Hepatocyte (in vitro differentiated cells): ENCODE measurements at regions not wholly inside any gene's neighbourhood (a gene's known extent, or its start where the extent isn't known, plus 50 kb on each side); places are given as distances from the start of the nearest gene placed in this dataset.
"Not testable (repeated sequence)": the region's sequence is repeated elsewhere in the genome, so short reads cannot be mapped to it uniquely, and the experiment has no call there.

ENCODE experiments used
- DNase-seq: peaks from one replicate; pipeline ENCODE4 v3.0.0-alpha.2; 2016; ENCODE audit warnings: low spot score
- H2AFZ ChIP-seq: fragments of 200-600 bp; sonication (generic); 2 replicates; pipeline ENCODE4 v1.6.0; 2016; ENCODE audit warnings: antibody characterized with exemption, mild to moderate bottlenecking
- H3K27ac ChIP-seq: fragments of 200-600 bp; sonication (generic); 2 replicates; pipeline ENCODE4 v1.5.1; 2016; ENCODE audit warnings: mild to moderate bottlenecking
- H3K27me3 ChIP-seq: fragments of 200-600 bp; sonication (generic); 2 replicates; pipeline ENCODE4 v1.6.1; 2016
- H3K36me3 ChIP-seq: fragments of 200-600 bp; sonication (generic); replicated peaks from 2 replicates; pipeline ENCODE4 v1.5.1; 2016; ENCODE audit warnings: low read depth; ENCODE audit not compliant: insufficient read depth
- H3K4me1 ChIP-seq: fragments of 200-600 bp; sonication (generic); 2 replicates; pipeline ENCODE4 v1.5.1; 2016; ENCODE audit warnings: mild to moderate bottlenecking, moderate library complexity; ENCODE audit not compliant: insufficient read depth
- H3K4me2 ChIP-seq: fragments of 200-600 bp; sonication (generic); 2 replicates; pipeline ENCODE4 v1.6.0; 2016
- H3K4me3 ChIP-seq: fragments of 200-600 bp; sonication (generic); 2 replicates; pipeline ENCODE4 v1.5.1; 2016; ENCODE audit warnings: mild to moderate bottlenecking
- H3K79me2 ChIP-seq: fragments of 200-600 bp; sonication (generic); 2 replicates; pipeline ENCODE4 v1.6.0; 2017; ENCODE audit warnings: mild to moderate bottlenecking
- H3K9me2 ChIP-seq: fragments of 200-600 bp; sonication (generic); replicated peaks from 2 replicates; pipeline ENCODE4 v1.6.0; 2017; ENCODE audit warnings: mild to moderate bottlenecking; ENCODE audit not compliant: insufficient read depth
- H3K9me3 ChIP-seq: fragments of 200-600 bp; sonication (generic); 2 replicates; pipeline ENCODE4 v1.5.1; 2016; ENCODE audit warnings: low read depth, mild to moderate bottlenecking
- H4K20me1 ChIP-seq: fragments of 200-600 bp; sonication (generic); 2 replicates; pipeline ENCODE4 v1.6.0; 2016; ENCODE audit warnings: mild to moderate bottlenecking; ENCODE audit not compliant: insufficient read depth, poor library complexity, severe bottlenecking
- CTCF ChIP-seq: fragments of 200-600 bp; sonication (generic); IDR thresholded peaks from 2 replicates; pipeline ENCODE4 v1.5.1; 2016; ENCODE audit warnings: antibody characterized with exemption, mild to moderate bottlenecking; ENCODE audit not compliant: poor library complexity
- EZH2 ChIP-seq: fragments of 200-600 bp; sonication (generic); IDR thresholded peaks from 2 replicates; pipeline ENCODE4 v1.6.1; 2016; ENCODE audit warnings: antibody characterized with exemption, mild to moderate bottlenecking, borderline replicate concordance
- EZH2phosphoT487 ChIP-seq: fragments of 200-600 bp; sonication (generic); IDR thresholded peaks from one replicate; pipeline ENCODE4 v1.6.1; 2018; ENCODE audit warnings: antibody characterized with exemption, mild to moderate bottlenecking, low read depth, moderate library complexity; ENCODE audit not compliant: unreplicated experiment, severe bottlenecking
- WGBS: methylation state at CpG from one replicate; pipeline ENCODE4 v1.1.6; 2016; ENCODE audit warnings: low lambda C conversion rate; ENCODE audit errors: missing lambda C conversion rate; 5-methylcytosine and 5-hydroxymethylcytosine counted together

DNA sequence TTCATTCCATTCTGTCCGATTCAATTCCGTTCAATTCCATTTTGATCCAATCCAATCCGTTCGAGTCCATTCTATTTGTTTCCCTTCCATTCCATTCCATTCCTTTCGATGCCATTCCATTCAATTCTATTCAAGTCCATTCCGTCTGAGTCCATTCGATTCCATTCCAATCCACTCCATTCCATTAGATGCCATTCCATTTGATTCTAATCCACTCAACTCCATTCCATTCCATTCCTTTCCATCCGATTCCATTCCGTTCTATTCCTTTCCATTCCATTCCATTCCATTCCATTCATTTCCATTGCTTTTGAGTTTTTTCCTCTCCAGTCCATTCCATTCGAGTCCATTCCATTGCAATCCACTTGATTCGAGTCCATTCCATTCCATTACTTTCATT is 2589.3 kb upstream of the TPTE start:
- not testable (repeated sequence) for DNase-seq, H3K4me1 ChIP-seq, H2AFZ ChIP-seq, H3K27me3 ChIP-seq, H3K4me2 ChIP-seq, H3K4me3 ChIP-seq, H4K20me1 ChIP-seq, H3K79me2 ChIP-seq, H3K27ac ChIP-seq, H3K9me2 ChIP-seq, H3K36me3 ChIP-seq
- 83% methylated on average over 11 of the region's 11 CpGs for WGBS
- peaks cover 68% of the 10 kb centered on the region for H3K9me3 ChIP-seq

DNA sequence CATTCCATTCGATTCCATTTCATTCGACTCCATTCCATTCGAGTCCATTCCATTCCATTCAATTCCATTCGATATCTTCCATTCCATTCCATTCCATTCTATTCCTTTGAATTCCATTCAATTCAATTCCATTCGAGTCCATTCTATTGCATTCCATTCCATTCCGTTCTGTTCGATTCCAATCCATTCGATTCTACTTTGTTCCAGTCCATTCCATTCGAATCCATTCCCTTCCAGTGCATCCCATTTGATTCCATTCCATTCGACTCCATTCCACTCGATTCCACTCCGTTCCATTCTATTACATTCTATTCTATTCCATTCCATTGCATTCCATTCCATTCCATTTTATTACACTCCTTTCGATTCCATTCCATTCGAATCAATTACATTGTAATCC is 2588.5 kb upstream of the TPTE start:
- not testable (repeated sequence) for H2AFZ ChIP-seq, H3K27me3 ChIP-seq, H4K20me1 ChIP-seq, H3K27ac ChIP-seq, H3K79me2 ChIP-seq, H3K4me2 ChIP-seq, H3K9me2 ChIP-seq, H3K4me3 ChIP-seq, H3K36me3 ChIP-seq, H3K4me1 ChIP-seq, DNase-seq
- H3K9me3 ChIP-seq: peaks cover 69% of the 10 kb centered on the region
- 78% methylated on average over 14 of the region's 14 CpGs for WGBS

DNA sequence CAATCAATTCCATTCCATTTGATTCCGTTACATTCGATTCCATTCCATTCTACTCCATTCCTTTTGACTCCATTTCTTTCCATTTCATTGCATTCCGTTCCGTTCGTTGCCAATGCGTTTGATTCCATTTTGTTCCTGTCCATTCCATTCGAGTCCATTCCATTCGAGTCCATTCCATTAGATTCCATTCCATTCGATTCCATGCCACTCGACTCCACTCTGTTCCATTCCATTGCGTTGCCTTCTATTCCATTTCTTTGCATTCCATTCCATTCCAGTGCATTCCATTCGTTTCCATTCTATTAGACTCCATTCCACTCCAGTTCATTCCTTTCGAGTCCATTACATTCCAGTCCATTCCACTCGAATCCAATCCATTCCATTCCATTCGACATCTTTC is 2587.5 kb upstream of the TPTE start:
- Histone ChIP-seq H3K4me2 (no peak overlapping the region), H3K36me3 (no peaks in the 10 kb centered on the region), H3K27me3 (no peaks in the 10 kb centered on the region), H2AFZ (no peak overlapping the region), H3K4me1 (no peaks in the 10 kb centered on the region), H3K9me3 (peaks cover 71% of the 10 kb centered on the region), H4K20me1 (no peaks in the 10 kb centered on the region), H3K4me3 (no peak overlapping the region), H3K9me2 (no peaks in the 10 kb centered on the region), H3K79me2 (no peaks in the 10 kb centered on the region), H3K27ac (no peak overlapping the region)
- TF ChIP-seq CTCF (no peak), EZH2 (no peak), EZH2phosphoT487 (no peak)
- 81% methylated on average over 15 of the region's 15 CpGs for WGBS
- DNase-seq: no peak

DNA sequence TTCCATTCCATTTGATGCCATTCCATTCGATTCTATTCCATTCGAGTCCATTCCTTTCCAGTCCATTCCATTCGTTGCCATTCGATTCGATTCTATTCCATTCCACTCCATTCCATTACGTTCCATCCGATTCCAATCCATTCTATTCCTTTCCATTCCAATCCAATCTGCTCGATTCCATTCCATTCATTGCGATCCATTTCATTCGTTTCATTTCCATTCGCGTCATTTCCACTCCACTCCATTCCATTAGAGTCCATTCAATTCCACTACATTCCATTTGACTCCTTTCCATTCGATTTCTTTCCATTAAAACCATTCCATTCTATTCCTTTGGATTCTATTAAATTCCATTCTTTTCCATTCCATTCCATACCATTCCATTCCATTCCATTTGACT is 2584.1 kb upstream of the TPTE start:
- not testable (repeated sequence) for H3K27ac ChIP-seq, H3K79me2 ChIP-seq, H3K36me3 ChIP-seq, H3K4me2 ChIP-seq, H3K9me2 ChIP-seq, H3K27me3 ChIP-seq, H3K4me3 ChIP-seq, DNase-seq, H4K20me1 ChIP-seq, H2AFZ ChIP-seq, H3K4me1 ChIP-seq
- 79% methylated on average over 13 of the region's 13 CpGs for WGBS
- peaks cover 82% of the 10 kb centered on the region for H3K9me3 ChIP-seq

GRCh38 chr21:7938223-7938622 is 2583.2 kb upstream of the TPTE start:
- not testable (repeated sequence) for H3K4me3 ChIP-seq, H3K27me3 ChIP-seq, H3K79me2 ChIP-seq, DNase-seq, H3K4me2 ChIP-seq, H2AFZ ChIP-seq, H4K20me1 ChIP-seq, H3K36me3 ChIP-seq, H3K9me2 ChIP-seq, H3K4me1 ChIP-seq, H3K27ac ChIP-seq
- peaks cover 78% of the 10 kb centered on the region for H3K9me3 ChIP-seq
- WGBS: 78% methylated on average over 9 of the region's 9 CpGs

DNA sequence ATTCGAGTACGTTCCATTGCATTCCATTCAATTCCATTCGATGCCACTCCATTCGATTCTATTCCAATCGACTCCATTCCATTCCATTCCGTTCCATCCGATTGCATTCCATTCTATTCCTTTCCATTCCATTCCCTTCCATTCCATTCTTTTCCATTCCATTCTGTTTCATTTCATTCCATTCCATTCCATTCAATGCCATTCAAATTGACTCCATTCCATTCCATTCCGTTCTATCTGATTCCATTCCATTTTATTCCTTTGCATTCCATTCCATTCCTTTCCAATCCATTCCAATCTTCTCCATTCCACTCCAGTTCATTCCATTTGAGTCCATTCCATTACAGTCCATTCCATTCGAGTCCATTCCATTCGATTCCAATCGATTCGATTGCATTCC is 2580.0 kb upstream of the TPTE start:
- H3K79me2 ChIP-seq, DNase-seq, H3K27ac ChIP-seq, H3K36me3 ChIP-seq, H3K27me3 ChIP-seq, H3K9me2 ChIP-seq, H3K4me3 ChIP-seq, H3K4me2 ChIP-seq, H3K4me1 ChIP-seq, H2AFZ ChIP-seq, H4K20me1 ChIP-seq: not testable (repeated sequence)
- H3K9me3 ChIP-seq: peaks cover 83% of the 10 kb centered on the region
- WGBS: 84% methylated on average over 12 of the region's 12 CpGs

DNA sequence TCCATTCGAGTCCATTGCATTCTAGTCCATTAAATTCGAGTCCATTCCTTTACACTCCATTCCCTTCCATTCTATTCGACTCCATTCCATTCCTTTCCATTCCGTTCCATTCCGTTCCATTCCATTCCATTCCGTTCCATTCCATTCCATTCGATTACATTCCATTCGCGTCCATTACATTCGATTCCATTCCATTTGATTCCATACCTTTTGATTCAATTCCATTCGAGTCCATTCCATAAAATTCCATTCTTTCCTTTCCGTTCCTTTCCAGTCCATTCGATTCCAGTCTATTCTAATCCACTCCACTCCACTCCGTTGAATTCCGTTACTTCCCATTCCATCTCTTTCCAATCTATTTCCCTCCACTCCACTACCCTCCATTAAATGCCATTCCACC is 2579.2 kb upstream of the TPTE start:
- H3K9me3 ChIP-seq: peaks cover 82% of the 10 kb centered on the region
- H2AFZ ChIP-seq, H3K4me2 ChIP-seq, DNase-seq, H3K4me1 ChIP-seq, H3K27ac ChIP-seq, H3K79me2 ChIP-seq, H3K4me3 ChIP-seq, H3K9me2 ChIP-seq, H4K20me1 ChIP-seq, H3K27me3 ChIP-seq, H3K36me3 ChIP-seq: not testable (repeated sequence)
- 81% methylated on average over 15 of the region's 15 CpGs for WGBS

GRCh38 chr21:7943534-7943933 is 2577.8 kb upstream of the TPTE start:
- H3K27me3 ChIP-seq, H3K9me2 ChIP-seq, DNase-seq, H3K27ac ChIP-seq, H3K79me2 ChIP-seq, H3K4me2 ChIP-seq, H3K36me3 ChIP-seq, H4K20me1 ChIP-seq, H3K4me1 ChIP-seq, H3K4me3 ChIP-seq, H2AFZ ChIP-seq: not testable (repeated sequence)
- H3K9me3 ChIP-seq: peaks cover 79% of the 10 kb centered on the region
- WGBS: 83% methylated on average over 8 of the region's 8 CpGs
